ACC112 (cell line): ENCODE measurements at regions not wholly inside any gene's neighbourhood (a gene's known extent, or its start where the extent isn't known, plus 50 kb on each side); places are given as distances from the start of the nearest gene placed in this dataset.
"Not testable (repeated sequence)": the region's sequence is repeated elsewhere in the genome, so short reads cannot be mapped to it uniquely, and the experiment has no call there.

Source experiments
- H2AFZ ChIP-seq: fragments of 200-600 bp; sonication (generic); one replicate; pipeline ENCODE4 v1.6.0; 2017; ENCODE audit warnings: antibody characterized with exemption, low read length; ENCODE audit not compliant: unreplicated experiment
- H3K27ac ChIP-seq: fragments of 200-600 bp; sonication (generic); 2 replicates; pipeline ENCODE4 v1.5.1; 2014; ENCODE audit warnings: low read depth, mild to moderate bottlenecking, antibody characterized with exemption, low read length, moderate library complexity
- H3K27me3 ChIP-seq: fragments of 200-600 bp; sonication (generic); 2 replicates; pipeline ENCODE4 v1.6.1; 2014; ENCODE audit warnings: mild to moderate bottlenecking, antibody characterized with exemption, low read length, moderate library complexity, mixed read lengths; ENCODE audit not compliant: insufficient read depth
- H3K36me3 ChIP-seq: fragments of 200-600 bp; sonication (generic); 2 replicates; pipeline ENCODE4 v1.6.1; 2016; ENCODE audit warnings: mild to moderate bottlenecking, antibody characterized with exemption, low read length, moderate library complexity, mixed read lengths; ENCODE audit not compliant: insufficient read depth
- H3K4me1 ChIP-seq: fragments of 200-600 bp; sonication (generic); one replicate; pipeline ENCODE4 v1.6.1; 2016; ENCODE audit warnings: low read length, mixed read lengths; ENCODE audit not compliant: insufficient read depth, unreplicated experiment, control insufficient read depth
- H3K4me3 ChIP-seq: fragments of 200-600 bp; sonication (generic); 2 replicates; pipeline ENCODE4 v1.5.1; 2014; ENCODE audit warnings: mild to moderate bottlenecking, low read depth, low read length
- H3K79me2 ChIP-seq: fragments of 200-600 bp; sonication (generic); one replicate; pipeline ENCODE4 v1.6.0; 2016; ENCODE audit warnings: low read length; ENCODE audit not compliant: control insufficient read depth, unreplicated experiment, insufficient read depth

DNA sequence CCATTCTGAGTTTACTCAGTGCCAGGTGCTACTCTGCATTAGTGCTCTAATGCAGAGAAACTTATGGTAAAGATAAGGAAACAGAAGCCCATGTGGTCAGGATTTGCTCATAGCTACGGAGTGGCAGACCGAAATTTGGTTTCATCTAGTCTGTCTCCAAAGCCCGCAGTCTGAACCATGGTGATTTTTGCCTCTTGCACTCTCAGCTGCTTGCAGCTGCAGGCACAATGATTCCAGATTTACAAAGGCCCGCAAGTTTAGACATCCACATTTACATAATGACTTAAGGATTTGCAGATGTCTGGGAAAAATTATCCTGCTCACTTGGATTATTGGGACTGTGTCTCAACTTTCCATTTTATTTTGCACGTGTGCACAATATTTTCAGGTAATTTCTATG, 161.3 kb upstream of the KCNJ6 start:
- H3K79me2 ChIP-seq = no peaks in the 10 kb centered on the region
- no peak overlapping the region for H2AFZ ChIP-seq
- peaks cover 30% of the 10 kb centered on the region for H3K27me3 ChIP-seq
- no peaks in the 10 kb centered on the region for H3K36me3 ChIP-seq
- H3K4me3 ChIP-seq = no peak overlapping the region
- no peak overlapping the region for H3K27ac ChIP-seq
- H3K4me1 ChIP-seq = peaks cover 6% of the 10 kb centered on the region

- Histone ChIP-seq H3K27me3 (peaks cover 36% of the 10 kb centered on the region), H3K4me1 (peaks cover 6% of the 10 kb centered on the region), H3K79me2 (no peaks in the 10 kb centered on the region), H3K36me3 (no peaks in the 10 kb centered on the region), H3K27ac (no peak overlapping the region), H3K4me3 (no peak overlapping the region), H2AFZ (no peak overlapping the region)
These were observed 164.6 kb upstream of the KCNJ6 start for GRCh38 chr21:38080888-38081287.

- peaks cover 33% of the 10 kb centered on the region for H3K27me3 ChIP-seq
- no peaks in the 10 kb centered on the region for H3K36me3 ChIP-seq
- peaks cover 6% of the 10 kb centered on the region for H3K4me1 ChIP-seq
- H3K27ac ChIP-seq = no peak overlapping the region
- no peak overlapping the region for H2AFZ ChIP-seq
- no peak overlapping the region for H3K4me3 ChIP-seq
- H3K79me2 ChIP-seq = no peaks in the 10 kb centered on the region
These were observed 165.5 kb upstream of the KCNJ6 start for GRCh38 chr21:38081708-38082107.

GRCh38 chr21:38082936-38083485, 166.8 kb upstream of the KCNJ6 start:
- Histone ChIP-seq H3K27ac (no peak overlapping the region), H3K36me3 (no peaks in the 10 kb centered on the region), H3K4me3 (no peak overlapping the region), H3K27me3 (peaks cover 41% of the 10 kb centered on the region), H2AFZ (no peak overlapping the region), H3K79me2 (no peaks in the 10 kb centered on the region), H3K4me1 (peaks cover 3% of the 10 kb centered on the region)

DNA sequence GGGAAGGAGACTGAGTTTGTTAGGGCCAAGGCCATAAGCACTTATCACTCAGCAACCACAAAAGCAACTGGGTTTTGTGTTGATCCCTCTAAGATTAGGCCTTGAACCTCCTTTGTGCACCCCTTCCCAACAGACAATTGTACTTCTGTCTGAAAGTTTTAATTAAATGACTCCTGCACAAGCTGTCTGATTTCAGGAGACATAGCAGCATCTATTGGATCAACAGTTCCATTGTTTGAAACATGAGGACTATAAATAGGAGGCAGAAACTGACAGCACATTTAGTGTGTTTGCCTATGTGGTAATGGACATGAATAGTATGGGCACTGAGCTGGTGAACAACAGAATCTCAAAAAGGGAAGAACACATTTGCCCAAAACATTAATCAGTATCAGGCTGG, 167.3 kb upstream of the KCNJ6 start:
- no peak overlapping the region for H2AFZ ChIP-seq
- no peaks in the 10 kb centered on the region for H3K79me2 ChIP-seq
- peaks cover 44% of the 10 kb centered on the region for H3K27me3 ChIP-seq
- no peaks in the 10 kb centered on the region for H3K4me1 ChIP-seq
- H3K27ac ChIP-seq = no peak overlapping the region
- no peak overlapping the region for H3K4me3 ChIP-seq
- no peaks in the 10 kb centered on the region for H3K36me3 ChIP-seq

DNA sequence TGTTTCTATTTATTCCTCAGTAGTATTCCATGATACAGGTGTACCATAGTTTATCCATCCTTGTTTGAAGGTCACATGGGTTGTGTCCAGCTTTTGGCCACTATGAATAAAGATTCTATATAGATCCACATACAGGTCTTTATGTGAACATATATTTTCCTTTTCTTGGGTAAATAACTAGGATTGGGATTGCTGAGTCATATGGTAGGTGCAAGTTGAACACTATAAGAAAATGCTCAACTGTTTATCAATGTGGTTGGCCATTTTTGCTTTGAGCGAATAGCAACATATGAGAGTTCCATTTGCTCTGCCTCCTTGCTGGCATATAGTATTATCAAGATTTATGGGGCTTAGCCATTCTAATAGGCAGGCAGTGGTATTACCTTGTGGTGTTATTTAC, 170.2 kb upstream of the KCNJ15 start:
- Histone ChIP-seq H3K4me1 (no peaks in the 10 kb centered on the region), H3K4me3 (no peak overlapping the region), H2AFZ (no peak overlapping the region), H3K27ac (no peak overlapping the region), H3K36me3 (no peaks in the 10 kb centered on the region), H3K27me3 (peaks cover 56% of the 10 kb centered on the region), H3K79me2 (no peaks in the 10 kb centered on the region)

GRCh38 chr21:38088916-38089762, 167.7 kb upstream of the KCNJ15 start:
- Histone ChIP-seq H3K4me3 (no peak overlapping the region), H3K36me3 (no peaks in the 10 kb centered on the region), H3K79me2 (no peaks in the 10 kb centered on the region), H3K27me3 (peaks cover 63% of the 10 kb centered on the region), H2AFZ (no peak overlapping the region), H3K4me1 (no peaks in the 10 kb centered on the region), H3K27ac (no peak overlapping the region)

DNA sequence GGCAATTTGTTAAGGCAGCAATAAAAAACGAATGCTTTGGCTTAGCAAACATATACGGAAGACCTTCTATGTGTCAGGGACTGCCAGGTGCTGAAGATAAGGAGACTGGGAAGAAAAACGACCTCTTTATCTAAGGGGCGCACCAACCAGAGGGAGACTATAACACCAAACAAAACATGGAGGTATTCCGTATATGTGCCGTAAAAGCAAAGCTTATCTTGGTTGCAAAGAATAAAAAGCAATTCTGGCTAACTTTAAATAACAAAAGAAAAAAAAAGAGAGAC, 167.1 kb upstream of the KCNJ15 start:
- H3K27me3 ChIP-seq = peaks cover 64% of the 10 kb centered on the region
- H3K36me3 ChIP-seq = no peaks in the 10 kb centered on the region
- H3K79me2 ChIP-seq = no peaks in the 10 kb centered on the region
- no peak overlapping the region for H2AFZ ChIP-seq
- H3K4me3 ChIP-seq = no peak overlapping the region
- no peaks in the 10 kb centered on the region for H3K4me1 ChIP-seq
- no peak overlapping the region for H3K27ac ChIP-seq

DNA sequence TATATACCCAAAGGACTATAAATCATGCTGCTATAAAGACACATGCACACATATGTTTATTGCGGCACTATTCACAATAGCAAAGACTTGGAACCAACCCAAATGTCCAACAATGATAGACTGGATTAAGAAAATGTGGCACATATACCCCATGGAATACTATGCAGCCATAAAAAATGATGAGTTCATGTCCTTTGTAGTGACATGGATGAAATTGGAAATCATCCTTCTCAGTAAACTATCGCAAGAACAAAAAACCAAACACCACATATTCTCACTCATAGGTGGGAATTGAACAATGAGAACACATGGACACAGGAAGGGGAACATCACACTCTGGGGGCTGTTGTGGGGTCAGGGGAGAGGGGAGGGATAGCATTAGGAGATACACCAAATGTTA, 165.7 kb upstream of the KCNJ15 start:
- not testable (repeated sequence) for H2AFZ ChIP-seq, H3K27ac ChIP-seq, H3K4me3 ChIP-seq, H3K36me3 ChIP-seq, H3K4me1 ChIP-seq, H3K79me2 ChIP-seq
- peaks cover 63% of the 10 kb centered on the region for H3K27me3 ChIP-seq

GRCh38 chr21:38092051-38092450, 164.7 kb upstream of the KCNJ15 start:
- H3K79me2 ChIP-seq = no peaks in the 10 kb centered on the region

DNA sequence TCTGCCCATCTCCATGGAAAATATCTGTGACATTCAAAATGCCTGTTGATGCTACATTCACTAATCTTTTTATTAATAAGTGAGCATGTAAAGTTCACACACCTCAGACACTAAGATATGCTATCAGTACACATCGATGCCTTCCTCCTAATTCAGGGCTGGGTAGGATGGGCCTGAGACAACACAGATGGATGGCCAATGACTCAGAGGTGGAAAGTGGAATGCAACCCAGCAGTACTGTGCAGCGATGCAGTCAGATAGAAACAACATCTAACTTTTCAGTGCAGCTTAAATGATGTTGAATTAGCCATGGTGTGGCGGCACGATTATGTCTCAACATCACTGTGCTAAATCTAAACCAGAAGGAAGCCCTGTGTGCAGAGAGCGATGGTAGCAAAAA, 161.6 kb upstream of the KCNJ15 start:
- H3K27me3 ChIP-seq = peaks cover 67% of the 10 kb centered on the region
- H3K36me3 ChIP-seq = no peaks in the 10 kb centered on the region
- H3K4me1 ChIP-seq = no peaks in the 10 kb centered on the region
- H3K27ac ChIP-seq = no peak overlapping the region
- no peaks in the 10 kb centered on the region for H3K79me2 ChIP-seq
- no peak overlapping the region for H2AFZ ChIP-seq
- no peak overlapping the region for H3K4me3 ChIP-seq

More at GRCh38 chr21:38092051-38092450, 164.7 kb upstream of the KCNJ15 start:
- Histone ChIP-seq H3K36me3 (no peaks in the 10 kb centered on the region), H2AFZ (no peak overlapping the region), H3K27me3 (peaks cover 67% of the 10 kb centered on the region), H3K4me1 (no peaks in the 10 kb centered on the region), H3K4me3 (no peak overlapping the region), H3K27ac (no peak overlapping the region)
